Upper lobe of left lung (tissue), 4 donors: ENCODE measurements at regions not wholly inside any gene's neighbourhood (a gene's known extent, or its start where the extent isn't known, plus 50 kb on each side); places are given as distances from the start of the nearest gene placed in this dataset.
"Not testable (repeated sequence)": the region's sequence is repeated elsewhere in the genome, so short reads cannot be mapped to it uniquely, and the experiment has no call there.

Source experiments
- EP300 ChIP-seq, 4 donors: sonication (generic); formaldehyde crosslinking; IDR thresholded peaks; one replicate each; pipeline ENCODE4 v1.5.1; 2017; ENCODE audit warnings: antibody characterized with exemption in 4 of 4, control low read depth in 2 of 4
- POLR2A ChIP-seq, 4 donors: fragments of 450-650 bp; IDR thresholded peaks; one replicate each; pipeline ENCODE4 v1.5.1; 2016 to 2017; ENCODE audit warnings: antibody characterized with exemption in 4 of 4, mild to moderate bottlenecking in 2 of 4
- POLR2AphosphoS5 ChIP-seq, 2 donors: sonication (generic); formaldehyde crosslinking; IDR thresholded peaks; one replicate each; pipeline ENCODE4 v1.5.1; 2017; ENCODE audit warnings: antibody characterized with exemption in 2 of 2
- TF ChIP-seq, protein P1 (sequence below), 6 experiments: fragments of 450-650 bp in 4 of 6; fragments of 200-600 bp in 2 of 6; sonication (generic) in 2 of 6; IDR thresholded peaks; one replicate each; pipeline ENCODE4 v1.5.1; 2016 to 2019; ENCODE audit warnings: antibody characterized with exemption in 6 of 6

GRCh38 chr10:46095943-46096342, 49.9 kb upstream of the MSMB start:
- not testable (repeated sequence) for TF ChIP-seq POLR2AphosphoS5, EP300, POLR2A (IDR thresholded peaks at IDR 0.05)
- TF ChIP-seq, protein P1, sequence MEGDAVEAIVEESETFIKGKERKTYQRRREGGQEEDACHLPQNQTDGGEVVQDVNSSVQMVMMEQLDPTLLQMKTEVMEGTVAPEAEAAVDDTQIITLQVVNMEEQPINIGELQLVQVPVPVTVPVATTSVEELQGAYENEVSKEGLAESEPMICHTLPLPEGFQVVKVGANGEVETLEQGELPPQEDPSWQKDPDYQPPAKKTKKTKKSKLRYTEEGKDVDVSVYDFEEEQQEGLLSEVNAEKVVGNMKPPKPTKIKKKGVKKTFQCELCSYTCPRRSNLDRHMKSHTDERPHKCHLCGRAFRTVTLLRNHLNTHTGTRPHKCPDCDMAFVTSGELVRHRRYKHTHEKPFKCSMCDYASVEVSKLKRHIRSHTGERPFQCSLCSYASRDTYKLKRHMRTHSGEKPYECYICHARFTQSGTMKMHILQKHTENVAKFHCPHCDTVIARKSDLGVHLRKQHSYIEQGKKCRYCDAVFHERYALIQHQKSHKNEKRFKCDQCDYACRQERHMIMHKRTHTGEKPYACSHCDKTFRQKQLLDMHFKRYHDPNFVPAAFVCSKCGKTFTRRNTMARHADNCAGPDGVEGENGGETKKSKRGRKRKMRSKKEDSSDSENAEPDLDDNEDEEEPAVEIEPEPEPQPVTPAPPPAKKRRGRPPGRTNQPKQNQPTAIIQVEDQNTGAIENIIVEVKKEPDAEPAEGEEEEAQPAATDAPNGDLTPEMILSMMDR (IDR thresholded peaks at IDR 0.05) = not testable (repeated sequence)
